ENCODE measurements at regions not wholly inside any gene's neighbourhood (a gene's known extent, or its start where the extent isn't known, plus 50 kb on each side); places are given as distances from the start of the nearest gene placed in this dataset.

DNA sequence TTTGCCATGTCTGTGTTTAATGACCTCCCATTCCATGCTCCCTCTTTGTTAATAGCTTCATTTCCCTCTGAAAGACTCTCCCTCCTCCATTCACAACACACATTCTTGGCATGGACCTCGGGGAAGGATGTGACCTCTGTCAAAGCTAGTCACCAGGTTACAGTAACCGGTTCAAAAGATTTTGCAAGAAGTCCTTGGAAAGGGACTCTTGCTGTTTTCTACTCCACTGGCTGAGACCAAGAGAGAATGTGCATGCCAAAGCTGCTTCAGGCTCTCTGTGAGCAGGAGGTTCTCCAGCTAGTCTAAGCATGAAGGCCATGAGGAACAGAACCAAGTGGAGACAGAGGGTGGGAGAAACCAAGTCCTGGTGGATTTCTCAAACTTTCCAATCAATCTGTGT, 732.6 kb downstream of the CCSER2 start:
- no peak for TF ChIP-seq POLR2A (IDR thresholded peaks at IDR 0.05)
- TF ChIP-seq POLR2AphosphoS5 (IDR thresholded peaks at IDR 0.05): no peak
- TF ChIP-seq, protein P1, sequence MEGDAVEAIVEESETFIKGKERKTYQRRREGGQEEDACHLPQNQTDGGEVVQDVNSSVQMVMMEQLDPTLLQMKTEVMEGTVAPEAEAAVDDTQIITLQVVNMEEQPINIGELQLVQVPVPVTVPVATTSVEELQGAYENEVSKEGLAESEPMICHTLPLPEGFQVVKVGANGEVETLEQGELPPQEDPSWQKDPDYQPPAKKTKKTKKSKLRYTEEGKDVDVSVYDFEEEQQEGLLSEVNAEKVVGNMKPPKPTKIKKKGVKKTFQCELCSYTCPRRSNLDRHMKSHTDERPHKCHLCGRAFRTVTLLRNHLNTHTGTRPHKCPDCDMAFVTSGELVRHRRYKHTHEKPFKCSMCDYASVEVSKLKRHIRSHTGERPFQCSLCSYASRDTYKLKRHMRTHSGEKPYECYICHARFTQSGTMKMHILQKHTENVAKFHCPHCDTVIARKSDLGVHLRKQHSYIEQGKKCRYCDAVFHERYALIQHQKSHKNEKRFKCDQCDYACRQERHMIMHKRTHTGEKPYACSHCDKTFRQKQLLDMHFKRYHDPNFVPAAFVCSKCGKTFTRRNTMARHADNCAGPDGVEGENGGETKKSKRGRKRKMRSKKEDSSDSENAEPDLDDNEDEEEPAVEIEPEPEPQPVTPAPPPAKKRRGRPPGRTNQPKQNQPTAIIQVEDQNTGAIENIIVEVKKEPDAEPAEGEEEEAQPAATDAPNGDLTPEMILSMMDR (IDR thresholded peaks at IDR 0.05): no peak
- TF ChIP-seq EP300 (IDR thresholded peaks at IDR 0.05): no peak
- H3K4me1 ChIP-seq: no peaks in the 10 kb centered on the region
- peaks cover 0 to 12% (median 0%) of the 10 kb centered on the region in 3 donors for H3K9me3 ChIP-seq
- 50% methylated on average over 1 of the region's 2 CpGs; no CpG with 5 or more reads in 1 of the 2 donors for WGBS, 2 donors (ENCODE audit: low coverage in 1 of 2)
- H3K27me3 ChIP-seq: no peaks in the 10 kb centered on the region
- no peak overlapping the region for H3K27ac ChIP-seq
- ATAC-seq: peak; percentile 46
- no peak overlapping the region for H3K4me3 ChIP-seq
- no peaks in the 10 kb centered on the region for H3K36me3 ChIP-seq

DNA sequence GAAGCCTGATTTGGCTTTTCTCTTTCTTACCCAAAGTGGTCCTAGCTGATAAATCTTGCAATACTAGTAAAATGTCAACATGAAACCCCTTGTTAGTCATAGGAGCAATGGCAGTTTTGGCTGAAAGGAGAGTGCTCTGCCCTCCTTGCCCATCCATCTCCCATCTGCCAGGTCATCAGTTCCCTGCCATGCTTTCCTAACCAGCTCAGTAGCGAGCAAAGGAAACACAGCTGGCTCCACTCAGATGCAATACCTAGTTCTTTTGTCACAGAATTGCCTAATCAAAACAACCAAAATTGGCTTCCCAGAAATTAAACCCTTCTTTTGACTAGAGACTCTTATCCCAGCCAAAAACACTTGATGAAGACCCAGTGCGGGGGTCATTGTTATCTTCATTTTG, 733.0 kb downstream of the CCSER2 start:
- Histone ChIP-seq H3K4me3 (no peak overlapping the region), H3K27me3 (no peaks in the 10 kb centered on the region), H3K27ac (no peak overlapping the region), H3K36me3 (no peaks in the 10 kb centered on the region), H3K9me3 (peaks cover 0 to 8% (median 0%) of the 10 kb centered on the region in 3 donors), H3K4me1 (no peaks in the 10 kb centered on the region)
- WGBS, 2 donors (ENCODE audit: low coverage in 1 of 2): 39 to 40% methylated on average over 1 to 2 of the region's 2 CpGs
- peak; percentile 41 for ATAC-seq
- TF ChIP-seq EP300 (IDR thresholded peaks at IDR 0.05) (no peak), POLR2A (IDR thresholded peaks at IDR 0.05) (no peak), POLR2AphosphoS5 (IDR thresholded peaks at IDR 0.05) (no peak)
- TF ChIP-seq, protein P1 (IDR thresholded peaks at IDR 0.05): no peak

DNA sequence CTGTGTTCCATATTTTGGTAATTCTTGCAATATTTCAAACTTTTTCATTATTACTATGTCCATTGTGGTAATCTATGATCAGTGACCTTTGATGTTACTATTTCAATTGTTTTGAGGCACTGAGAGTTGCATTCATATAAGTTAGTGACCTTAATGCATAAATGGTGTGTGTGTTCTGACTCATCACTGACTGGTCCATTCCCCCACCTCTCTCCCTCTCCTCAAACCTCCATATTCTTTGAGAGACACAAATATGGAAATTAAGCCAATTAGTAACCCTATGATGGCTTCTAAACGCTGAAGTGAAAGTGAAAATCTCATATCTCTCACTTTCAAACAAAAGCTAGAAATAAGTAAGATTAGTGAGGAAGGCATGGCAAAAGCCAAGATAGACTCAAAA, 739.6 kb downstream of the CCSER2 start:
- H3K27me3 ChIP-seq: no peaks in the 10 kb centered on the region
- no peaks in the 10 kb centered on the region for H3K4me1 ChIP-seq
- 50% methylated on average over 1 of the region's 1 CpG; no CpG with 5 or more reads in 1 of the 2 donors for WGBS, 2 donors (ENCODE audit: low coverage in 1 of 2)
- ATAC-seq: no peak
- TF ChIP-seq POLR2AphosphoS5 (IDR thresholded peaks at IDR 0.05) (no peak), EP300 (IDR thresholded peaks at IDR 0.05) (no peak), POLR2A (IDR thresholded peaks at IDR 0.05) (no peak)
- TF ChIP-seq, protein P1 (IDR thresholded peaks at IDR 0.05): no peak
- peaks cover 0 to 3% (median 0%) of the 10 kb centered on the region in 3 donors for H3K9me3 ChIP-seq
- H3K36me3 ChIP-seq: no peaks in the 10 kb centered on the region
- H3K4me3 ChIP-seq: no peak overlapping the region
- no peak overlapping the region for H3K27ac ChIP-seq

GRCh38 chr10:85080934-85081333, 752.5 kb downstream of the CCSER2 start:
- Histone ChIP-seq H3K4me3 (no peak overlapping the region), H3K27ac (no peak overlapping the region), H3K27me3 (no peaks in the 10 kb centered on the region), H3K9me3 (no peaks in the 10 kb centered on the region), H3K36me3 (no peaks in the 10 kb centered on the region), H3K4me1 (no peaks in the 10 kb centered on the region)
- TF ChIP-seq POLR2AphosphoS5 (IDR thresholded peaks at IDR 0.05): no peak
- TF ChIP-seq, protein P1 (IDR thresholded peaks at IDR 0.05): no peak
- TF ChIP-seq POLR2A (IDR thresholded peaks at IDR 0.05): no peak
- no peak for TF ChIP-seq EP300 (IDR thresholded peaks at IDR 0.05)
- no peak for ATAC-seq
- WGBS, 2 donors (ENCODE audit: low coverage in 1 of 2): 84 to 93% methylated on average over 2 of the region's 2 CpGs

DNA sequence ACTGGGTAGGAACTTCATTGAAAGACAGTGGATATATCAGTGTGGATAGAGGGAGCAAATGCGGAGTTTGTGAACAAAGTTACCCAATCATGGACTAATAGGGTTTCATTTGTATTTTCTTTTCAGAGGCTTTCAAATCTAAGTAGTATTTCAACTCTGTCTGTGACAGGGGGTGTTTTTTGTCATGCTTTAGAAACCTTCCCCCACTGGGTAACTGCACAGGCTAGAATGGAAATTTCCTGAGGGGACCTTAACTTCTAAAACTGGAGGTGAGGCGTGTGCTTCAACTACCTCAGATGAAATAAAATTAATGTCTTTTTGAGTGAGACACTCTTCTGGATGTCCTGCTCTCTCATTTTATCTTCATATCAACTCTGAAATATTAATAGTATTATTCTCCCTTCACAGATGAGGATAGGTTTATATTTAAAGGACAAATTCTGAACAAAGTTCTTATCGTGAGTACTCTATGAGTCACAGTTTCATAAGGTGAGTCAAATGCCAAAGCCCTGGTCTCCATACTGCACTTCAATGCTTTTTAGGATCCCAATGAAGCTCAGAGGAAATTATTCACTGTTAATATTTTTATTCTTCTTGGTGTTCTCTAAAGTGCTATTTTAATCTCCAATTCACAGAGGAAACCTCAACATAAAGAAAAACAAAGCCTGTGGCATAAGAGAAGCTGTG, 770.6 kb downstream of the CCSER2 start:
- TF ChIP-seq POLR2A (IDR thresholded peaks at IDR 0.05): no peak
- no peak for TF ChIP-seq EP300 (IDR thresholded peaks at IDR 0.05)
- TF ChIP-seq, protein P1 (IDR thresholded peaks at IDR 0.05): no peak
- no peak for TF ChIP-seq POLR2AphosphoS5 (IDR thresholded peaks at IDR 0.05)
- WGBS, 2 donors (ENCODE audit: low coverage in 1 of 2): 70 to 88% methylated on average over 3 of the region's 3 CpGs
- no peak for ATAC-seq

More for the DNA sequence above, 770.6 kb downstream of the CCSER2 start:
- Histone ChIP-seq H3K36me3 (no peaks in the 10 kb centered on the region), H3K9me3 (no peaks in the 10 kb centered on the region), H3K27ac (no peak overlapping the region), H3K4me3 (no peak overlapping the region), H3K4me1 (no peaks in the 10 kb centered on the region), H3K27me3 (no peaks in the 10 kb centered on the region)

Measured in gastroesophageal sphincter (tissue), 4 donors.